DMS 273 (cell line): ENCODE measurements at regions not wholly inside any gene's neighbourhood (a gene's known extent, or its start where the extent isn't known, plus 50 kb on each side); places are given as distances from the start of the nearest gene placed in this dataset.

Source experiments
- DNase-seq: peaks from one replicate; lab custom pipeline; 2025; ENCODE audit not compliant: unreplicated experiment; lab: John Stamatoyannopoulos, UW

- DNase-seq = peak; percentile 4
Measured at GRCh38 chr13:85314686-85315085, 484.5 kb downstream of the SLITRK6 start.

GRCh38 chr13:85313761-85314503, 485.3 kb downstream of the SLITRK6 start:
- peak; percentile 1 for DNase-seq

- DNase-seq = no peak
Measured at GRCh38 chr13:85312071-85312470, 487.1 kb downstream of the SLITRK6 start.

GRCh38 chr13:85303630-85304029, 495.6 kb downstream of the SLITRK6 start:
- no peak for DNase-seq

- no peak for DNase-seq
Measured at GRCh38 chr13:85298387-85298924, 500.8 kb downstream of the SLITRK6 start.

- DNase-seq = no peak
Measured at GRCh38 chr13:85288698-85289097, 510.5 kb downstream of the SLITRK6 start.

GRCh38 chr13:85287528-85287927, 511.7 kb downstream of the SLITRK6 start:
- no peak for DNase-seq

- DNase-seq = no peak
Measured at GRCh38 chr13:85286081-85286480, 513.1 kb downstream of the SLITRK6 start.

- no peak for DNase-seq
Measured at GRCh38 chr13:85284349-85284748, 514.9 kb downstream of the SLITRK6 start.

- no peak for DNase-seq
Measured at GRCh38 chr13:85283408-85283807, 515.8 kb downstream of the SLITRK6 start.

- DNase-seq = no peak
Measured at GRCh38 chr13:85282876-85283275, 516.3 kb downstream of the SLITRK6 start.

- DNase-seq = no peak
Measured at GRCh38 chr13:85278851-85279250, 520.4 kb downstream of the SLITRK6 start.

- no peak for DNase-seq
Measured at GRCh38 chr13:85277748-85278147, 521.5 kb downstream of the SLITRK6 start.

- no peak for DNase-seq
Measured at GRCh38 chr13:85266771-85267170, 532.4 kb downstream of the SLITRK6 start.

- no peak for DNase-seq
Measured at GRCh38 chr13:85266331-85266730, 532.9 kb downstream of the SLITRK6 start.

- no peak for DNase-seq
Measured at GRCh38 chr13:85265296-85265695, 533.9 kb downstream of the SLITRK6 start.

- DNase-seq = no peak
Measured at GRCh38 chr13:85262499-85262898, 536.7 kb downstream of the SLITRK6 start.

- DNase-seq = peak; percentile 11
Measured at GRCh38 chr13:85261757-85262346, 537.4 kb downstream of the SLITRK6 start.

GRCh38 chr13:85260896-85261295, 538.3 kb downstream of the SLITRK6 start:
- no peak for DNase-seq

- DNase-seq = no peak
Measured at GRCh38 chr13:85255978-85256377, 543.2 kb downstream of the SLITRK6 start.

GRCh38 chr13:85254641-85255040, 544.6 kb downstream of the SLITRK6 start:
- no peak for DNase-seq

GRCh38 chr13:85249151-85249550, 550.1 kb downstream of the SLITRK6 start:
- DNase-seq = no peak
